ENCODE measurements at regions not wholly inside any gene's neighbourhood (a gene's known extent, or its start where the extent isn't known, plus 50 kb on each side); places are given as distances from the start of the nearest gene placed in this dataset.

DNA sequence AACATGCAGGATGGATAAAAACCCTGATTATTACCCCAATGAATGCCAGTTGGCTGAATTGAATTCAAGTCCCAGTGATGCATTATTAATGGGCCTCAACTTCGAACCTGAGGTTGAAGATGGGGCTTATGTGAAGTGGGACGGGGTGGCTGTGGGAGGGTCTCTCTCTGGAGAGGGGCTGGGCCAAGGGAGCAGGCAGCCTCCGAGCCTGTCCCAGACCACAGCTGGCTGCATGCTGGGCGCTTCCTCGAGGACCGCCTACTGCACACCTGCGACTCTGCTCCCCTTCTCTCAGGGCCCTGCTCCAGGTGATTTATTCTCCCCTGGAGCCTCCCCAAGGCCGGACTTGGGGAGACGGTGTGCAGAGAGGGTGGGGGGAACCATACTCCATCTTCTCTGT is 568.3 kb downstream of the CCDC171 start:
- Mint-ChIP-seq H3K9me3 (no peaks in the 10 kb centered on the region), H3K4me1 (peaks cover 18% of the 10 kb centered on the region), H3K27me3 (ENCODE audit: low read depth) (no peaks in the 10 kb centered on the region), H3K4me3 (no peak overlapping the region), H3K36me3 (no peaks in the 10 kb centered on the region), H3K27ac (no peak overlapping the region)
- CTCF ChIA-PET = interaction anchor here (0.8 to 1.6 kb wide), 2 partner anchors 12 to 33 kb away, joined by 3 to 4 read pairs; no protein-coding TSS in a partner anchor
- DNase-seq (ENCODE audit: low spot score) (no peak), ATAC-seq (peak; percentile 73)
- no peak for TF ChIP-seq CREM (CRISPR knock-in tag; IDR thresholded peaks at IDR 0.05)
- TF ChIP-seq IRF1 (CRISPR knock-in tag; IDR thresholded peaks at IDR 0.05) = no peak
- no peak for TF ChIP-seq ELF4 (CRISPR knock-in tag; IDR thresholded peaks at IDR 0.05; ENCODE audit: low read depth)
- no peak for TF ChIP-seq ETV6 (CRISPR knock-in tag; IDR thresholded peaks at IDR 0.05)
- no peak for TF ChIP-seq ZNF138 (CRISPR knock-in tag; conservative IDR thresholded peaks at IDR 0.05)
- TF ChIP-seq ZSCAN18 (CRISPR knock-in tag; IDR thresholded peaks at IDR 0.05) = no peak
- no peak for TF ChIP-seq FOXP1 (CRISPR knock-in tag; IDR thresholded peaks at IDR 0.05; ENCODE audit: borderline replicate concordance)
- no peak for TF ChIP-seq EMX1 (CRISPR knock-in tag; IDR thresholded peaks at IDR 0.05)
- TF ChIP-seq, protein P1, sequence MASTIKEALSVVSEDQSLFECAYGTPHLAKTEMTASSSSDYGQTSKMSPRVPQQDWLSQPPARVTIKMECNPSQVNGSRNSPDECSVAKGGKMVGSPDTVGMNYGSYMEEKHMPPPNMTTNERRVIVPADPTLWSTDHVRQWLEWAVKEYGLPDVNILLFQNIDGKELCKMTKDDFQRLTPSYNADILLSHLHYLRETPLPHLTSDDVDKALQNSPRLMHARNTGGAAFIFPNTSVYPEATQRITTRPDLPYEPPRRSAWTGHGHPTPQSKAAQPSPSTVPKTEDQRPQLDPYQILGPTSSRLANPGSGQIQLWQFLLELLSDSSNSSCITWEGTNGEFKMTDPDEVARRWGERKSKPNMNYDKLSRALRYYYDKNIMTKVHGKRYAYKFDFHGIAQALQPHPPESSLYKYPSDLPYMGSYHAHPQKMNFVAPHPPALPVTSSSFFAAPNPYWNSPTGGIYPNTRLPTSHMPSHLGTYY (CRISPR knock-in tag; IDR thresholded peaks at IDR 0.05) = no peak
- no peak for TF ChIP-seq E2F5 (CRISPR knock-in tag; IDR thresholded peaks at IDR 0.05)
- TF ChIP-seq CDX4 (CRISPR knock-in tag; IDR thresholded peaks at IDR 0.05; ENCODE audit: borderline replicate concordance) = no peak
- TF ChIP-seq, protein P2, sequence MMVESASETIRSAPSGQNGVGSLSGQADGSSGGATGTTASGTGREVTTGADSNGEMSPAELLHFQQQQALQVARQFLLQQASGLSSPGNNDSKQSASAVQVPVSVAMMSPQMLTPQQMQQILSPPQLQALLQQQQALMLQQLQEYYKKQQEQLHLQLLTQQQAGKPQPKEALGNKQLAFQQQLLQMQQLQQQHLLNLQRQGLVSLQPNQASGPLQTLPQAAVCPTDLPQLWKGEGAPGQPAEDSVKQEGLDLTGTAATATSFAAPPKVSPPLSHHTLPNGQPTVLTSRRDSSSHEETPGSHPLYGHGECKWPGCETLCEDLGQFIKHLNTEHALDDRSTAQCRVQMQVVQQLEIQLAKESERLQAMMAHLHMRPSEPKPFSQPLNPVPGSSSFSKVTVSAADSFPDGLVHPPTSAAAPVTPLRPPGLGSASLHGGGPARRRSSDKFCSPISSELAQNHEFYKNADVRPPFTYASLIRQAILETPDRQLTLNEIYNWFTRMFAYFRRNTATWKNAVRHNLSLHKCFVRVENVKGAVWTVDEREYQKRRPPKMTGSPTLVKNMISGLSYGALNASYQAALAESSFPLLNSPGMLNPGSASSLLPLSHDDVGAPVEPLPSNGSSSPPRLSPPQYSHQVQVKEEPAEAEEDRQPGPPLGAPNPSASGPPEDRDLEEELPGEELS (CRISPR knock-in tag; IDR thresholded peaks at IDR 0.05) = no peak
- TF ChIP-seq, protein P3, sequence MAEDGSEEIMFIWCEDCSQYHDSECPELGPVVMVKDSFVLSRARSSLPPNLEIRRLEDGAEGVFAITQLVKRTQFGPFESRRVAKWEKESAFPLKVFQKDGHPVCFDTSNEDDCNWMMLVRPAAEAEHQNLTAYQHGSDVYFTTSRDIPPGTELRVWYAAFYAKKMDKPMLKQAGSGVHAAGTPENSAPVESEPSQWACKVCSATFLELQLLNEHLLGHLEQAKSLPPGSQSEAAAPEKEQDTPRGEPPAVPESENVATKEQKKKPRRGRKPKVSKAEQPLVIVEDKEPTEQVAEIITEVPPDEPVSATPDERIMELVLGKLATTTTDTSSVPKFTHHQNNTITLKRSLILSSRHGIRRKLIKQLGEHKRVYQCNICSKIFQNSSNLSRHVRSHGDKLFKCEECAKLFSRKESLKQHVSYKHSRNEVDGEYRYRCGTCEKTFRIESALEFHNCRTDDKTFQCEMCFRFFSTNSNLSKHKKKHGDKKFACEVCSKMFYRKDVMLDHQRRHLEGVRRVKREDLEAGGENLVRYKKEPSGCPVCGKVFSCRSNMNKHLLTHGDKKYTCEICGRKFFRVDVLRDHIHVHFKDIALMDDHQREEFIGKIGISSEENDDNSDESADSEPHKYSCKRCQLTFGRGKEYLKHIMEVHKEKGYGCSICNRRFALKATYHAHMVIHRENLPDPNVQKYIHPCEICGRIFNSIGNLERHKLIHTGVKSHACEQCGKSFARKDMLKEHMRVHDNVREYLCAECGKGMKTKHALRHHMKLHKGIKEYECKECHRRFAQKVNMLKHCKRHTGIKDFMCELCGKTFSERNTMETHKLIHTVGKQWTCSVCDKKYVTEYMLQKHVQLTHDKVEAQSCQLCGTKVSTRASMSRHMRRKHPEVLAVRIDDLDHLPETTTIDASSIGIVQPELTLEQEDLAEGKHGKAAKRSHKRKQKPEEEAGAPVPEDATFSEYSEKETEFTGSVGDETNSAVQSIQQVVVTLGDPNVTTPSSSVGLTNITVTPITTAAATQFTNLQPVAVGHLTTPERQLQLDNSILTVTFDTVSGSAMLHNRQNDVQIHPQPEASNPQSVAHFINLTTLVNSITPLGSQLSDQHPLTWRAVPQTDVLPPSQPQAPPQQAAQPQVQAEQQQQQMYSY (CRISPR knock-in tag; IDR thresholded peaks at IDR 0.05) = no peak
- no peak for TF ChIP-seq ESRRA (CRISPR knock-in tag; IDR thresholded peaks at IDR 0.05; ENCODE audit: borderline replicate concordance)
- TF ChIP-seq STAT6 (CRISPR knock-in tag; conservative IDR thresholded peaks at IDR 0.05; ENCODE audit: low read depth) = no peak
- POLR2A ChIA-PET = no interaction called here
